ENCODE measurements at regions not wholly inside any gene's neighbourhood (a gene's known extent, or its start where the extent isn't known, plus 50 kb on each side); places are given as distances from the start of the nearest gene placed in this dataset.

DNA sequence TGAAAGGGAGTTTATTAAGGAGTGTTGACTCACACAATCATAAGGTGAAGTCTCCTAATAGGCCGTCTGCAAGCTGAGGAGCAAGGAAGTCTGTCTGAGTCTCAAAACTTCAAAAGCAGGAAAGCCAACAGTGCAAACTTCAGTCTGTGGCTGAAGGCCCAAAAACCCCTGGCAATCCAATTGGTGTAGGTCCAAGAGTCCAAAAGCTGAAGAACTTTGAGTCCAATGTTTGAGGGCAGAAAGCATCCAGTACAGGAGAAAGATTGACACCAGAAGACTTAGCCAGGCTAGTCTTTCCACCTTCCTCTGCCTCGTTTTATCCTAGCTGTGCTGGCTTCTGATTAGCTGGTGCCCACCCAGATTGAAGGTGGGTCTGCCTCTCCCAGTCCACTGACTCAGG, 535.2 kb downstream of the ARAP2 start:
- TF ChIP-seq, protein P1, sequence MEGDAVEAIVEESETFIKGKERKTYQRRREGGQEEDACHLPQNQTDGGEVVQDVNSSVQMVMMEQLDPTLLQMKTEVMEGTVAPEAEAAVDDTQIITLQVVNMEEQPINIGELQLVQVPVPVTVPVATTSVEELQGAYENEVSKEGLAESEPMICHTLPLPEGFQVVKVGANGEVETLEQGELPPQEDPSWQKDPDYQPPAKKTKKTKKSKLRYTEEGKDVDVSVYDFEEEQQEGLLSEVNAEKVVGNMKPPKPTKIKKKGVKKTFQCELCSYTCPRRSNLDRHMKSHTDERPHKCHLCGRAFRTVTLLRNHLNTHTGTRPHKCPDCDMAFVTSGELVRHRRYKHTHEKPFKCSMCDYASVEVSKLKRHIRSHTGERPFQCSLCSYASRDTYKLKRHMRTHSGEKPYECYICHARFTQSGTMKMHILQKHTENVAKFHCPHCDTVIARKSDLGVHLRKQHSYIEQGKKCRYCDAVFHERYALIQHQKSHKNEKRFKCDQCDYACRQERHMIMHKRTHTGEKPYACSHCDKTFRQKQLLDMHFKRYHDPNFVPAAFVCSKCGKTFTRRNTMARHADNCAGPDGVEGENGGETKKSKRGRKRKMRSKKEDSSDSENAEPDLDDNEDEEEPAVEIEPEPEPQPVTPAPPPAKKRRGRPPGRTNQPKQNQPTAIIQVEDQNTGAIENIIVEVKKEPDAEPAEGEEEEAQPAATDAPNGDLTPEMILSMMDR (IDR thresholded peaks at IDR 0.05) = no peak
- no peak for TF ChIP-seq EZH2phosphoT487 (IDR thresholded peaks at IDR 0.05)
- TF ChIP-seq EZH2 (IDR thresholded peaks at IDR 0.05) = no peak

Measured in neural progenitor cell (in vitro differentiated cells).